Panc1 (cell line): ENCODE measurements at regions not wholly inside any gene's neighbourhood (a gene's known extent, or its start where the extent isn't known, plus 50 kb on each side); places are given as distances from the start of the nearest gene placed in this dataset.

Experiments
- ATAC-seq: fragments of 200-7000 bp; cut with Tn5 transposase; 2 replicates; pipeline ENCODE4 v1.9.1; 2020; ENCODE audit warnings: mild to moderate bottlenecking, moderate library complexity
- BruUV-seq: library from RNA; stranded (reverse); fragments of 400-500 nt; replicated peaks from 2 replicates; lab custom pipeline; 2021; lab: Mats Ljungman, UMichigan
- CTCF ChIA-PET: fragments of 300-600 bp; sonication (Branson Sonifier 250); formaldehyde crosslinking; loops from one replicate; lab custom pipeline; 2022; ENCODE audit warnings: antibody characterized with exemption; lab: Charles Lee
- POLR2A ChIA-PET: fragments of 300-600 bp; sonication (Branson Sonifier 250); formaldehyde crosslinking; loops from one replicate; lab custom pipeline; 2022; ENCODE audit warnings: antibody characterized with exemption; lab: Charles Lee
- DNase-seq: peaks from one replicate; pipeline ENCODE4 v3.0.0-alpha.2; 2010; ENCODE audit warnings: low read depth, low spot score
- H3K27ac ChIP-seq: 2 replicates; pipeline ENCODE4 v1.5.1; 2011; ENCODE audit warnings: mild to moderate bottlenecking, low read length, inconsistent platforms
- H3K27me3 ChIP-seq: fragments of 200-500 bp; sonication (Bioruptor generic); 2 replicates; pipeline ENCODE4 v1.6.0; 2014; ENCODE audit warnings: low read length, inconsistent platforms; ENCODE audit not compliant: control insufficient read depth, insufficient read depth
- H3K36me3 ChIP-seq: fragments of 200-500 bp; sonication (Bioruptor generic); 2 replicates; pipeline ENCODE4 v1.5.1; 2014; ENCODE audit warnings: inconsistent platforms, mild to moderate bottlenecking, low read length, moderate library complexity; ENCODE audit not compliant: control insufficient read depth, insufficient read depth
- H3K4me1 ChIP-seq: 2 replicates; pipeline ENCODE4 v1.5.1; 2011; ENCODE audit warnings: inconsistent platforms, mild to moderate bottlenecking, low read length, moderate library complexity; ENCODE audit not compliant: control insufficient read depth, insufficient read depth
- H3K4me3 ChIP-seq, 2 experiments: 2 replicates each; pipeline ENCODE4 v1.5.1; 2011 to 2012; ENCODE audit warnings: low read depth in 2 of 2, low read length in 2 of 2, mild to moderate bottlenecking in 2 of 2, inconsistent platforms in 1 of 2, moderate library complexity in 1 of 2
- H3K9me3 ChIP-seq: fragments of 200-500 bp; sonication (Bioruptor generic); 2 replicates; pipeline ENCODE4 v1.5.1; 2014; ENCODE audit warnings: low read depth, mild to moderate bottlenecking, inconsistent platforms, low read length, moderate library complexity; ENCODE audit not compliant: control insufficient read depth, insufficient read depth
- CTCF ChIP-seq: fragments of 450-650 bp; IDR thresholded peaks from 2 replicates; pipeline ENCODE4 v1.5.1; 2017; ENCODE audit warnings: mild to moderate bottlenecking
- POLR2AphosphoS5 ChIP-seq: IDR thresholded peaks from 2 replicates; pipeline ENCODE4 v1.6.1; 2012; ENCODE audit warnings: mild to moderate bottlenecking, low read depth, low read length, moderate library complexity
- REST ChIP-seq, 2 experiments: IDR thresholded peaks; 2 replicates each; pipeline ENCODE4 v1.6.1; 2011 to 2012; ENCODE audit warnings: low read depth in 2 of 2, control low read depth in 1 of 2, low read length in 1 of 2, mild to moderate bottlenecking in 1 of 2, moderate library complexity in 1 of 2; ENCODE audit not compliant: insufficient read depth in 1 of 2
- SIN3A ChIP-seq: IDR thresholded peaks from 2 replicates; pipeline ENCODE4 v1.6.1; 2012; ENCODE audit warnings: low read depth, mild to moderate bottlenecking, low read length, moderate library complexity, borderline replicate concordance; ENCODE audit not compliant: insufficient read depth
- TCF7L2 ChIP-seq: IDR thresholded peaks from 2 replicates; pipeline ENCODE4 v1.6.1; 2011; ENCODE audit warnings: mild to moderate bottlenecking, low read depth, low read length, inconsistent platforms
- in situ Hi-C: cut with HindIII; loops from 2 replicates; pipeline ENCODE4 v1.10.0; 2016; ENCODE audit warnings: low sequenced_read_pairs, low pct_unique_long_range_greater_than_20kb
- intact Hi-C: fragments of 100-400 bp; cut with micrococcal nuclease; formaldehyde crosslinking; loops from one replicate; pipeline ENCODE4 v1.10.0; 2022; ENCODE audit not compliant: unreplicated experiment

GRCh38 chr3:68448510-68449383 lies 483.6 kb downstream of the TAFA4 start:
- TF ChIP-seq TCF7L2 (no peak), CTCF (no peak), SIN3A (no peak), REST (IDR thresholded peaks at IDR 0.05; ENCODE audit: insufficient read depth in 1 of 2, low read depth in 2 of 2, low read length in 1 of 2) (no peak), POLR2AphosphoS5 (no peak)
- Histone ChIP-seq H3K9me3 (no peaks in the 10 kb centered on the region), H3K4me3 (no peak overlapping the region), H3K36me3 (no peaks in the 10 kb centered on the region), H3K27ac (no peak overlapping the region), H3K4me1 (no peaks in the 10 kb centered on the region), H3K27me3 (no peaks in the 10 kb centered on the region)
- in situ Hi-C loops = no loop called here
- intact Hi-C loops = no loop called here
- CTCF ChIA-PET = no interaction called here
- DNase-seq (no peak), ATAC-seq (no peak)
- BruUV-seq = no TSS peak
- POLR2A ChIA-PET = interaction anchor here (0.6 kb wide), 1 partner anchor 143 kb away, joined by 3 read pairs; no protein-coding TSS in a partner anchor

GRCh38 chr3:68447885-68448284 lies 484.5 kb downstream of the TAFA4 start:
- TF ChIP-seq POLR2AphosphoS5 (no peak), SIN3A (no peak), REST (IDR thresholded peaks at IDR 0.05; ENCODE audit: insufficient read depth in 1 of 2, low read depth in 2 of 2, low read length in 1 of 2) (no peak), CTCF (no peak), TCF7L2 (no peak)
- H3K4me1 ChIP-seq = no peaks in the 10 kb centered on the region
- no peaks in the 10 kb centered on the region for H3K27me3 ChIP-seq
- ChIA-PET CTCF (no interaction called here), POLR2A (no interaction called here)
- intact Hi-C loops (no loop called here), in situ Hi-C loops (no loop called here)
- H3K36me3 ChIP-seq = no peaks in the 10 kb centered on the region
- H3K9me3 ChIP-seq = no peaks in the 10 kb centered on the region
- DNase-seq = no peak
- H3K4me3 ChIP-seq = no peak overlapping the region
- no peak for ATAC-seq
- BruUV-seq = no TSS peak
- H3K27ac ChIP-seq = no peak overlapping the region
